GM19099 (cell line): ENCODE measurements at regions not wholly inside any gene's neighbourhood (a gene's known extent, or its start where the extent isn't known, plus 50 kb on each side); places are given as distances from the start of the nearest gene placed in this dataset.

Experiments
- POLR2A ChIP-seq: IDR thresholded peaks from 3 replicates; pipeline ENCODE4 v1.6.1; 2011; ENCODE audit warnings: low read depth; ENCODE audit not compliant: insufficient read length; ENCODE audit errors: extremely low read depth

DNA sequence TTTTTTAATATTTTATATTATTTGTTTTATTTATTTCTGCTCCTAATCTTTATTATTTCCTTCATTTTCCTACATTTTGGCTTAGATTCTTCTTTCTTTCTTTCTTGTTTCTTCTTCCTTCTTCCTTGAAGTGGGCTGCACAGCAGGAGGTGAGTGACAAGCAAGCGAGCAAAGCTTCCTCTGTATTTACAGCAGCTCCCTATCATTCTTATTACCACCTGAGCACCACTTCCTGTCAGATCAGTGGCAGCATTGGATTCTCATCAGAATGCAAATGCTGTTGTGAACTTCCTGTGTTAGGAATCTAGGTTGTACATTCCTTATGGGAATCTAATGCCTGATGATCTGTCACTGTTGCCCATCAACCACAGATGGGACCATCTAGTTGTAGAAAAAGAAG is 784.9 kb upstream of the LUZP2 start:
- TF ChIP-seq POLR2A, result no peak

DNA sequence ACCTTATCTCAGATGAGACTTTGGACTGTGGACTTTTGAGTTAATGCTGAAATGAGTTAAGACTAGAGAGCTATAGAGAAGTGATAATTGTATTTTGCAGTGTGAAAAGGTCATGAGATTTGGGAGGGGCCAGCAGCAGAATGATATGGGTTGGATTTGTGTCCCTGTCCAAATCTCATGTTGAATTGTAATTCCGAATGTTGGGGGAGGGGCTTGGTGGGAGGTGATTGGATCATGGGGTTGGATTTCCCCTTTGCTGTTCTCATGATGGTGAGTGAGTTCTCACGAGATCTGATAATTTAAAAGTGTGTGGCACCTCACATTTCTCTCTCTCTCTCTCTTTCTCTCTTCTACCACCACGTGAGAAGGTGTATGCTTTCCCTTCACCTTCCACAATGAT is 777.8 kb upstream of the LUZP2 start:
- no peak for TF ChIP-seq POLR2A

DNA sequence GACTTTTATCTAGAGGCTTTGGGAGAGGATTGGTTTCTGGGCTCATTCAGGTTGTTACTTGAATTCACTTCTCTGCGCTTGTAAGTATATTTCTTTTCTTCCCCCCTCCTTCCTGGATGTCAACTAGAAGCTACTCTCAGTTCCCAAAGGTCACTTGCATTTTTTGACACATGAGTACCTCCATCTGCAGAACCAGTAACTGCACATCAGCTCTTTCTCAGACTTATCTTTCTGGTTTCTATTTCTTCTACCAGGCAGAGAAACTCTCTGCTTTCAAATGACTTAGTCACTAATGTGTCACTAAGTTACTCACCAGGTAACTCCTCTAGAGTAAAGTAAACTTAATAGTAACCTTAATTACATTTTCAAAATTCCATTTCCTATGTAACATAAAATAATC is 773.0 kb upstream of the LUZP2 start:
- TF ChIP-seq POLR2A, result no peak

DNA sequence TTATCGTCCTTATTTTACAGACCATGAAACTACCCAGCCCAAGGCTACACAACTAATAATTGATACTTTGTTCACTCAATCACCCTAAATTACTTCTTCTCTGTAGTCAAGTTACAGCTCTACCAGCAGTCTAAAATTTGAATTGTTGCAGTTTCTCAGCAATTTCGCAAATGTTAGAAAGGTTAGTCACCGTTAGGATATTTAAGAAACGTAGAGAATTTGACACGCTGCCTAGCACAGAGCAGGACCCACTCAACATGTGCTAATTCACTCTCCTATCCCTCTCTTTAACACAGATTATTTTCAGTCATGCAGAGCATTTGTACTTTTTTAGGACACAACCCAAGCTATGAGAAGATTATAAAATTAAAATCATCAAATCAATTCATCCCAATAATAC is 771.1 kb upstream of the LUZP2 start:
- TF ChIP-seq POLR2A, result no peak

DNA sequence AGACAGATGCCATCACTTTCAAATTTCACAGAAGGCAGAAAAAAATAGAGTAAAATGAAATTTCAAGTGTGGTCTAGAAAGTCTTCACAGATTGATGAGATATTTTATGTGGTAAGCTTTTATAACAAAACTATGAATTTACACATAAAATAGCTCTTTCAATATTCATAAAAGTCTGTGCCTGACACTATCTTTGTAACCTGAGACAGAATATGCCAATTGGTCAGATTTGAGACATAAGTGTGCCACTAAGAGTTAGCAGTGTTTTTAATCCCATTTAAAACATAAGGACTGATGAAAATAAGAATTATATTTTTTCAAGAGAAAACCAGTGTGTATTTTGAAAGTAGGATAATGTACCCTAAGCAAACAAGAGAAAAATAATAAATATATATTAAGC is 769.5 kb upstream of the LUZP2 start:
- TF ChIP-seq POLR2A, result no peak

DNA sequence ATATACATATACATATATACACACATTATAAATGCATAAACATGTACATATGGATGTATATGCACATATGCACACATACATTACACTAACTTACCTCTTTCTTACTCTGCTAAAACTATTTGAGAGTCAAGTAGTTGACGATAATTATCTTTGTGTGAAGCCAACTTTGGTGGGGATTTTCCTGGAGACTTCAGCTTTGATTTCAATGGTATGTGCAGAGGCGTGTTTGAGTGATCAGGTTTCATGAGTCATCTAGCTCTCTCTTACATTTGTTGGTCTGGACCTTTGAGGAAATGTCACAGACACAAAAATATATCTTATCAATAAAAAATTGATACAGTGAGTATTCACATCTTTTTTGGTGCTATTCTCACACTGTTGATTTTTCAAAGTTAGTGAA is 769.1 kb upstream of the LUZP2 start:
- no peak for TF ChIP-seq POLR2A

DNA sequence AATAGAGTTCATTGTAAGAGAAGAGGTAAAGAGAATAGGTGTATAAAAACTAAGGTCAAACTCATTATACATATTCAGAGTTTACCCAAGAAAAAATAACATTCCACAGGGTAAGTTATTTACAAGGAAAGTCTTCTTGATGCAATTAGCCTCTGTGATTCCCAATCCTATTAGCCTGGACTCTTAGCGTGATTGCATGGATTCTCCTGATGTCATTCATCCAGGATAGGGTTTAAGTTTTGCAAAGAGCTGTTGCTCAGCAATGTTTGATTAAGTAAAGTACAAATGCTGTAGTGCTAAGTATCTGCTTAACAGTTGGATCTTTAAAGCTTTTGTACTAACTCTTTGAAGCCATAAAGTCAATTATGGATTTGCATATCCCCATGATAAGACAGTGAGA is 767.8 kb upstream of the LUZP2 start:
- TF ChIP-seq POLR2A, result no peak

DNA sequence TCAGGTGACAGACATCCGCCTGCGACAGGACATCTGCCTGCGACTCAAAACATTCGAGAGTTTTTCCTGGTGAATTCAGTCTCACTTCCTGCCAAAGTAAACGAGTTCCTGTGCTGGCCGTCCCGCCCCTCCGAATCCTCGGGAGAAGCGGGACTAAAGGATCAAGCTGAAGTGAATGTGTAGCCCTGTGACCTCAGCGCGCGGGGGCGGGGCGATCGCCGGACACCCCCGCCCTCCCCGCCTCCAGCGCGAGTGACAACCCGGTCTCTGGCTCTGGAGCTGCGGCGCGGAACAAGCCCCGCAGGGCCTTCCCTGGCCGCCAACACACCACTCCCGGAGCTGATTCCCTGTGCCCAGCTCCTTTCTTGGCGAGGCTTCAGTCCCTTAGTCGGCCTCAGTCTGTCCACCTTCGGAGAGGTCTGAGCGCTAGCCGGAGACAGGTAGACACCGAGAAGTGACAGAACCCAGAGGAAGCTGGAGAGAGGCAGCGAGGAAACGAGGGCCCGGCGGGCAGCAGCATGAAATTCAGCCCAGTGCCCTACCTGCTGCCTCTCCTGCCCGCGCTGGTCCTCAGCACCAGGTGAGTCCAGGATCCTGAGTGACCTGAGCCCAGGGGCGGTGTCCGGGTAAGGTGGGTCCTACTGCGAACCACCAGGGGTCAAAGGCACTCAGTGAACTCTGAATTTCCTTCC is 766.4 kb upstream of the LUZP2 start:
- no peak for TF ChIP-seq POLR2A

DNA sequence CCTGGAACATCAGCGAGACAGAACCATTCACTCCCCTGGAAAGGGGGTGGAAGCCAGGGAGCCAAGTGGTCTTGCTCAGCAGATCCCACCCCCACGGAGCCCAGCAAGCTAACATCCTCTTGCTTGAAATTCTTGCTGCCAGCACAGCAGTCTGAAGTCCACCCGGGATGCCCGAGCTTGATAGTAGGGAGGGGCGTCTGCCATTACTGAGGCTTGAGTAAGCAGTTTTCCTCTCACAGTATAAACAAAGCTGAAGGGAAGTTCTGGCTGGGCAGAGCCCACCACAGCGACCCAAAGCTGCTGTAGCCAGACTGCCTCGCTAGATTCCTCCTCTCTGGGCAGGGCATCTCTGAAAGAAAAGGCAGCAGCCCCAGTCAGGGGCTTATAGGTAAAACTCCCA is 764.8 kb upstream of the LUZP2 start:
- TF ChIP-seq POLR2A, result no peak

DNA sequence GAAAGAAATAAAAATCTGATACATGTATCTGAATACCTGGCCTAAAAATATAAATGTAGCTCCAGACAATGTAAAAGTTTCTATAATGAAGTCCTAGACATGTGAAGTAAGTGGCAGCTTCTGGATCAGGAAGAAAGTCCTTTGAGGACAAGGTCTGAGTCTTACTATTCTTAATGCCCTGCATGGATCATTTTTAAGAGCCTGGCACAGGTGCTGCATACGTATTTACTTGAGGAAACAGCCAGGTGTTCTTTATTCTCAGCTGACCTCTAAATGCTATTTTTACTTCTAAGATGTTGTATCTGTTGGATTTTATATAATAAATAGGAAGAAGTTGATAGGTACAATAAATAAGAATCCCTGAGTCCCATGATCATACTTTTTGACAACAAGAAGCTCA is 750.0 kb upstream of the LUZP2 start:
- no peak for TF ChIP-seq POLR2A

DNA sequence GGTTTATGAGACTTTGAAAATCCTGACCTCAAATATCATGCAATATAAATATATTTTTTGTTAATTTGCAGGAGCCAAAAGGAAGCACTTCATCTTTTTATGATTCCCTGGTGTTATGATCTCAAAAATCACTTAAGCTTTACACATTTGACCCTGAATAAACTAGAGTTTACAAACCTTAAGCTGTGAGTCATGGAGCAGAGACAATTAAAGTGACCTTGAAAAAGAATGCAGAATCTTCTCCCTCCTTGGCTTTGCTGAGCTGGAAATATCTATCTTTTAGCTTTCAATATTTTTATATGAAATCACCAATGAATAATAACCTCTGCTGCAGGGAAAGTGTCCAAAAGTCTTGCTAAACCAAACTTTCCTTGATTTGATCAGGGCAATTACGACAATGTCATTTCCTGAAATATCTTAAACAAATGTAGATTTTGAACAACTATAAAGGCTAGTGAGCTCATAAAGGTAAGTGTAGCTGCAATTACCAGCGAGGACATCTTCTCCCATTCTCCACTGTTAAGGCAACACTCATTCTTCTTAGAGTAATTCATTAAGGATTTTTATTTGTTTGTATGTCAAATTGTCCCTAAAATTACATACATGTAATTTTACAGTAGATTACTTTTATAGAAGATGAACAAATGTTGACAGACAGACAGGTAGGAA is 747.0 kb upstream of the LUZP2 start:
- no peak for TF ChIP-seq POLR2A

DNA sequence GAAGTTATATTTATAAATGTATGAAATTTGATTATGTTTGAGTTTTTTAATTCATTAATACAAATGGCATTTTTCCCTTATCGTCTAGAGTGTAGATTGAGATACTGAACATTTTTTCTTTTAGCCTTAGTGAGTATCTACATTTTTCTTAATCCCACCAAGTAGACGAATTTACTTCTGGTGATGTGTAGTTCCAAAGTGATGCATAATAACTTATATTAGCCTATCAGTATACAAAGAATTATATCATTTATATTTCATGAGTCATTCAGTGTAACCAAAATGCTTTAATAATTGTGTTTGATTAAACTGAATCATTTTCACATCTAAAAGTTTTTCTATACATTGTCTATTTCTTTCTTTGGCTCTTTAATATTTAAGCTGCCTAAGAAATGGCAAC is 745.6 kb upstream of the LUZP2 start:
- TF ChIP-seq POLR2A, result no peak

DNA sequence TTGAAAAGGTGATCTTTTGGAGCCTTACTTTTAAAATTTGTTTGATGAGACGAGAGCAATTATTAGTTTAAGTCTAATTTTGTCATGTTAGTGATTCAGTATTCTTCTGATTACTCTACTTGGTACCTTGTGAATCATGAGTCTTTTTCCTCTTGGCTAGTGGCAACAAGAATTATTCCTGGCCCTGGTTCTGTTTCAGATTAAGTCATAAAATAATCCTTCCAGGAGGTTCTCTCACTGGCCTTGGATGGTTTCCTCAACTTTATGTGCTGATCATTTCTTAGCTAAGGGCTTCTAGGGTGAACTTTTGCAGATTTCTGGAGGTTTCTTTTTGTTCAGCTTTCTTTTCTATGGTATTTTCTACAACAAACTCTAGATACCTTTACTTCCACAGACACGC is 741.8 kb upstream of the LUZP2 start:
- TF ChIP-seq POLR2A, result no peak

DNA sequence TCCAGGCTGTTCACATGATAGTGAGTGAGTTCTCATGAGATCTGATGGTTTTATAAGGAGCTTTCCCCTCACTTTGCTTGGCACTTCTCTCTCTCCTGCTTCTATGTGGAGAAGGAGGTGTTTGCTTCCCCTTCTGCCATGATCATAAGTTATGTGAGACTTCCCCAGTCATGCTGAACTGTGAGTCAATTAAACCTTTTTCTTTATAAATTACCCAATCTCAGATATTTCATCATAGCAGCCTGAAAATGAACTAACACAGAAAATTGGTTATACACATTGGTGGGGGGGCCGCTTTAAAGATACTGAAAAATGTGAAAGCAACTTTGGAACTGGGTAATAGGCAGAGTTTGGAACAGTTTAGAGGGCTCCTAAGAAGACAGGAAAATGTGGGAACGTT is 741.1 kb upstream of the LUZP2 start:
- no peak for TF ChIP-seq POLR2A

DNA sequence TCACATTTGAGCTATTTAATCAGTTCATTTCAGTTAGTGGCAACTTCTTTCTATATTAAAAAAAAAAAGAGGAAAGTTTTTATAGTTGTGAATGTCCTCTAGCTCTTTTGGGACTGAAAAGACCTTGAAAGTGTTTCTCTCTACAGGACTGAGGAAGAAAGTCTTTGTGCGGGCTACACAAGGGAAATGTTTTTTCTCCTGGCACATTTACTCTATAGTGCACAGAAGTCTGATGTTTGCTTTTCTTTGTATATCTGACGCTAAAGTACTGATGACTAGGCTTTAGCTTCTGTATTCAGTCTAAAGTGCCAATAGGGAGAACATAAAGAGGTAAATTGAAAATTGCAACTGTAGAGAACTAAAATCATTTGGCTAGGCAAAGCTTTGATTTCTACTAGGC is 737.4 kb upstream of the LUZP2 start:
- no peak for TF ChIP-seq POLR2A

DNA sequence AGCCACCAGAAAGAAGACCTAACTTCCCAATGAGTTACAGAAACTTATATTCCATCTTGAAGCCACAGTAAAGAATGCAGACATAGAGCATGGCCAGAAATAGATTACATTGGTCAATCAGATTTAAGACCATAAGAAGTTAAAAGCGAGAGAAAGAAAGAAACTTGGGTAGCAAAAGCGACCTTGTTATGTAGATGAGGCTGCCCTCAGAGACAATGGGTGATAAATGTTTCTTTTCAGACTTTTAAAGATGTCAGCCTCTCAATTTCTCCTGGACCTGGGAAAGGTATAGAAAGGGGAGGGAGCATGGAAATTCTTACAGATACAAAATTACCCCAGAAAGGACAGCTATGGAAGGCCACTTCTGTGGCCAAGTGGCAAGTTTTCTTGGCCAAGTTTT is 732.6 kb upstream of the LUZP2 start:
- TF ChIP-seq POLR2A, result no peak
